ENCODE measurements at regions not wholly inside any gene's neighbourhood (a gene's known extent, or its start where the extent isn't known, plus 50 kb on each side); places are given as distances from the start of the nearest gene placed in this dataset.

- Histone ChIP-seq H3K27me3 (no peaks in the 10 kb centered on the region), H3K4me1 (no peaks in the 10 kb centered on the region), H3K9me3 (no peaks in the 10 kb centered on the region), H3K27ac (no peak overlapping the region), H3K36me3 (no peaks in the 10 kb centered on the region), H3K4me3 (no peak overlapping the region)
- TF ChIP-seq POLR2A (IDR thresholded peaks at IDR 0.05) (no peak), POLR2AphosphoS5 (IDR thresholded peaks at IDR 0.05) (no peak)
- TF ChIP-seq, protein P1, sequence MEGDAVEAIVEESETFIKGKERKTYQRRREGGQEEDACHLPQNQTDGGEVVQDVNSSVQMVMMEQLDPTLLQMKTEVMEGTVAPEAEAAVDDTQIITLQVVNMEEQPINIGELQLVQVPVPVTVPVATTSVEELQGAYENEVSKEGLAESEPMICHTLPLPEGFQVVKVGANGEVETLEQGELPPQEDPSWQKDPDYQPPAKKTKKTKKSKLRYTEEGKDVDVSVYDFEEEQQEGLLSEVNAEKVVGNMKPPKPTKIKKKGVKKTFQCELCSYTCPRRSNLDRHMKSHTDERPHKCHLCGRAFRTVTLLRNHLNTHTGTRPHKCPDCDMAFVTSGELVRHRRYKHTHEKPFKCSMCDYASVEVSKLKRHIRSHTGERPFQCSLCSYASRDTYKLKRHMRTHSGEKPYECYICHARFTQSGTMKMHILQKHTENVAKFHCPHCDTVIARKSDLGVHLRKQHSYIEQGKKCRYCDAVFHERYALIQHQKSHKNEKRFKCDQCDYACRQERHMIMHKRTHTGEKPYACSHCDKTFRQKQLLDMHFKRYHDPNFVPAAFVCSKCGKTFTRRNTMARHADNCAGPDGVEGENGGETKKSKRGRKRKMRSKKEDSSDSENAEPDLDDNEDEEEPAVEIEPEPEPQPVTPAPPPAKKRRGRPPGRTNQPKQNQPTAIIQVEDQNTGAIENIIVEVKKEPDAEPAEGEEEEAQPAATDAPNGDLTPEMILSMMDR (IDR thresholded peaks at IDR 0.05) = no peak
- intact Hi-C loops (cut with DNase I) = no loop called here
- WGBS, 2 donors = 67 to 80% methylated on average over 3 of the region's 3 CpGs
- DNase-seq = no peak
Observed at GRCh38 chrX:6292599-6292998, 63.9 kb upstream of the NLGN4X start.

DNA sequence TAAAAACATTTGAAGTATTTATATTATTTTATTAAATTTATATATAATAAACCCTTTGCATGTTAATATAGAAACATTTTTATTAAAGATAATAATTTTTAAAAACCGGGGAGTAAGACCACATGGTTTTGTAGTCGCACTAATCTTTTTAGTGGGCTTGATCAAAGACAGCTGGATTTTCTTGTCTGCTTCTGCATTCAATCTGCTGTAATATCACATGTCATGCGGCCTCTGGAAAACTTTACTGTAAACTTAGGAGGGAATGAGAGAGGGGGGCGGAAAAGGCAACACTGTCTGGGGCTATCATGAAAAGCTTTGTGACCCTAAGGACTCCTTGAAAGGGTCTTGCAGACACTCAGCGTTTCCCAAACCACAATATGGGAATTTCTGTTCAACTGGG is 62.8 kb upstream of the NLGN4X start:
- H3K4me3 ChIP-seq = no peak overlapping the region
- H3K27ac ChIP-seq = no peak overlapping the region
- no peaks in the 10 kb centered on the region for H3K36me3 ChIP-seq
- H3K4me1 ChIP-seq = no peaks in the 10 kb centered on the region
- intact Hi-C loops (cut with DNase I) = no loop called here
- WGBS, 2 donors = 63 to 67% methylated on average over 5 of the region's 5 CpGs
- no peaks in the 10 kb centered on the region for H3K27me3 ChIP-seq
- no peak for DNase-seq
- no peaks in the 10 kb centered on the region for H3K9me3 ChIP-seq
- TF ChIP-seq POLR2AphosphoS5 (IDR thresholded peaks at IDR 0.05) (no peak), POLR2A (IDR thresholded peaks at IDR 0.05) (no peak), EP300 (IDR thresholded peaks at IDR 0.05) (no peak)
- TF ChIP-seq, protein P1 (IDR thresholded peaks at IDR 0.05) = no peak

DNA sequence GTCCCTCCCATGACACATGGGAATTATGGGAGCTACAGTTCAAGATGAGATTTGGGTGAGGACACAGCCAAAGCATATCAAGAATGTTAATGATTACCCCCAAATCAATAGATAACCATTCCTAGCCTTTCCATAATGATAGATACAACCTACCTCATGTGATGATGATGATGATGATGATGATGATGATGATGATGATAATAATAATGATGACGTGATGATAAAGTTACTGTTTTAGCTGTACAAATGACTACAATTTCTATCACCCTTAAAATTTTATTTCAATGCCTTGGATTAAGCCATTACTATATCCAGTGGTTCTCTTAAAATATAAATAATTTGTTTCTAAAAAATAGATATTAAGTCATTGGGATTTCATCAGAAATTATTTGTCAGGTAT is 55.2 kb upstream of the NLGN4X start:
- 89 to 96% methylated on average over 1 of the region's 1 CpG for WGBS, 2 donors
- TF ChIP-seq POLR2A (IDR thresholded peaks at IDR 0.05) (no peak), POLR2AphosphoS5 (IDR thresholded peaks at IDR 0.05) (no peak), EP300 (IDR thresholded peaks at IDR 0.05) (no peak)
- TF ChIP-seq, protein P1 (IDR thresholded peaks at IDR 0.05) = no peak
- Histone ChIP-seq H3K9me3 (no peaks in the 10 kb centered on the region), H3K4me1 (no peaks in the 10 kb centered on the region), H3K27me3 (no peaks in the 10 kb centered on the region), H3K36me3 (no peaks in the 10 kb centered on the region), H3K4me3 (no peak overlapping the region), H3K27ac (no peak overlapping the region)
- intact Hi-C loops (cut with DNase I) = no loop called here
- DNase-seq = no peak

GRCh38 chrX:6279277-6279909 is 50.7 kb upstream of the NLGN4X start:
- Histone ChIP-seq H3K36me3 (no peaks in the 10 kb centered on the region), H3K4me3 (no peak overlapping the region), H3K4me1 (no peaks in the 10 kb centered on the region), H3K9me3 (no peaks in the 10 kb centered on the region), H3K27me3 (no peaks in the 10 kb centered on the region), H3K27ac (no peak overlapping the region)
- TF ChIP-seq EP300 (IDR thresholded peaks at IDR 0.05) (no peak), POLR2AphosphoS5 (IDR thresholded peaks at IDR 0.05) (no peak), POLR2A (IDR thresholded peaks at IDR 0.05) (no peak)
- TF ChIP-seq, protein P1 (IDR thresholded peaks at IDR 0.05) = no peak
- 38 to 65% methylated on average over 5 of the region's 5 CpGs for WGBS, 2 donors
- intact Hi-C loops (cut with DNase I) = no loop called here
- DNase-seq = no peak

Small RNAs in the stretch of these regions (small RNA-seq; reads per million reads assigned to genes)
- 0.42 to 0.65 (median 0.51) reads per million in 3 donors for gene MIR4770
